HG03439 (cell line): ENCODE measurements at regions not wholly inside any gene's neighbourhood (a gene's known extent, or its start where the extent isn't known, plus 50 kb on each side); places are given as distances from the start of the nearest gene placed in this dataset.
"Not testable (repeated sequence)": the region's sequence is repeated elsewhere in the genome, so short reads cannot be mapped to it uniquely, and the experiment has no call there.

Experiments
- ATAC-seq: cut with Tn5 transposase; IDR thresholded peaks from one replicate; pipeline ENCODE4 v1.9.1; 2021; ENCODE audit warnings: mild to moderate bottlenecking, moderate library complexity; ENCODE audit not compliant: unreplicated experiment

DNA sequence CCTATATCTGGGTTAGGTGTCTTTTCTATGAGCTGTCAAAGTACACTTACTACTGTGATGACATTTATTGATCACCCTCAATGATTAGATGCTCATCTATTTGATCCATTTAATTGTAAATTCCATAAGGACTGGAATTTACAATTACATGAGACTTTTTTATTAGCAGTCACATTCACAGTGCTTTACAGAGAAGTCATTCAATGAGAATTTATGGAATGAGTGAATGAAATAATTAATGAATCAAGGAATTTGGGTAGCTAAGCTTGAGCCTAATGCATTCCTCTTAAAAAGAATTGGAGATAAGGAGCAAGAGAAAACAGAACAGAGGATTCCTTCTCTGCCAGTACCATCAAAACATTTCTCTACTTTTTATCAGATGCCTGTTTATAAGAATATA lies 1437.5 kb upstream of the CDH8 start:
- no peak for ATAC-seq

DNA sequence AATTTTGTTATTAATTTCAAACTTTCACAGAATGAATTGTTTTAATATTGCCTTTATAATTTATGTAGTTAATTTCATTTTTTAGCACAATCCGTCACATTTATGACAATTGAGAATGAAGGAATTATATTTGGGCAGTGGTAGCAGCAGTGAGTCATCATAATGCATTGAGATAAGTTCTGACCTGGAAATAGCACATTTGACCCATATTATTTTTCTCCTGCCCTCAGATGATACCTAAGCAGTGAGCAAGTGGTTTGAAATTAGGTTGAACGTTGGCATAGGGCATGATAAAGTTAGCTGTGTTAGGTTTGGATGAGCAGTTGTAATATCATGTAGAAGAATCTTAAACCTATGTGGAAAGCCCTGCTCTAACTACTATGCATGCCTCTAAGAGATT lies 1431.3 kb upstream of the CDH8 start:
- no peak for ATAC-seq

DNA sequence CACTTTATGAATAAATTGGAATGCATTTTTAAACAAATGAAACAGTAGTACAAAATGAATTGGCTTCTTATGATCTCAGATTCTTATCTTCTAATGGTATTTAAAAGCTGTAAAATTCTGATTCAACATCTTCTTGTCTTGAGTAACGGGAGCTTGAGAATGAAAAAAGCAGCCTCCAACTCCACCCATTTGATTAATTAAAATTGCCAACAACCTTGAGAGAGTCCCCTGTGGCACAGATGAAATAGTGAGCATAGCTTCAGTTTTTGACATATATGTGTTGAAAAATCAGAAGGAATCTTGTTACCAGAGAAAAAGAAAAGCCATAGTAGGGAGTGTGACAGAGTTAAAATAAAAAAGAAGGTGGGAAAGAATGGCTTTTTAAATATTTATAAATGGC lies 1426.1 kb upstream of the CDH8 start:
- ATAC-seq = no peak

DNA sequence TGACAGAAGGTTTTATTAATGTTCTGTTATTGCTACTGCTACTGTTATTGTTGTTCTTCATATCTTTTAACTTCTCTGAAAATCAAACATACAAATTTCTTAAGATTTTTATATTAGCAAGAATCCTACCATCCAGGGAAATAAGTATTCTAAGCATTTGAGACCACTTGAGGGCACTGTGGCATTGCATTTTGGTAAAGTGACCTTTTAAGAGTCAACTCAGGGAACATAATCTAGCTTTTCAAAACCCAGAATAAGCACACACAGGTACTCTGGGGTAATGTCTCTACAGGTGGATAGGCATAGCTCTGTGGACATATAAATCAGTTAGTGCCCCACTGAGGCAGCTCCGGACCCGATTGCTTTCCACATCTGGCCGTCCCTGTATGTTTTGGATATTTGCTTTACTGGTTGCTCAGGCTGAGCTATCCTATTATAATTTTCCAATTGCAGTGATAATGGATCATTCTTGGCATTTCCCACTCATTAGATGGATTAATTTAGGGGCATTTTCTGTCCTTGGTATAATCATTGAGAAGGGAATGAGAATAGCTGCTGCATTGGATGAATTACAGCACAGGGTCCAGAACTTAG lies 1425.1 kb upstream of the CDH8 start:
- ATAC-seq = no peak

DNA sequence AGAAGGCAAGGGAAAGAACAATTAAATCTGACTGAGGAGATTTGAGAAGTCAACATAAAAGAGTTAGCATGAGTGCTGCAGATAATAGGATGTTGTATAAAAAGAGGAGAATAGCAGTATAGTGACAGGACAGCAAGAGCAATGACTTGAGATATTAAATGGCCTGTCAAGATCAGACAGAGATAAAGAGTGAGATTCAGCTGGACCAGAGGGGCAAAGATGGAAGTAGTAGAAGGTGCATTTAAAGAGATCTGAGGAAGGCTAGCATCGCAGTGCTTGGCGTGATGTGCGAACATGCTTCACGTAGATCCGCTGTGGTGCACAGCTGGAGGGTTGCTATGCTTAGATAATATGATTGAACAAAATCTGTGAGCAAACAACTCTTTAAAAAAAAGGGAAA lies 1422.6 kb upstream of the CDH8 start:
- ATAC-seq = no peak

DNA sequence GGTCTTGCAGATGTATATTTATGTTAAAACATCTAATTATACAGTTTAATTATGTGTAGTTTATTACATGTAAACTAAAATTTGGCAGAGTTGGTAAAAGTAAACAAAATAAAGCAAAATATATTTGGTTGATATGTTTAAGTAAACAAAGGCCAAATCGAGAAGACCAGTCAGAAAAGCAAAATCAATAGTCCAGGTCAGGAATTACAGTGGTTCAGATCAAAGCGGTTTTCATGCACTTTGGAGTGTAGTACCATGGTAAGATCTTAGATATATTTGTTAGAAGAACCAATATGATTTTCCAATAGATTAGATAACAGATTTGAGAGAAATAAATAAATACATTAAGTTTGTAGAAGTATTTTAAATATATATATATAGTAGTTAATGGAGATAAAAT lies 1421.6 kb upstream of the CDH8 start:
- no peak for ATAC-seq

DNA sequence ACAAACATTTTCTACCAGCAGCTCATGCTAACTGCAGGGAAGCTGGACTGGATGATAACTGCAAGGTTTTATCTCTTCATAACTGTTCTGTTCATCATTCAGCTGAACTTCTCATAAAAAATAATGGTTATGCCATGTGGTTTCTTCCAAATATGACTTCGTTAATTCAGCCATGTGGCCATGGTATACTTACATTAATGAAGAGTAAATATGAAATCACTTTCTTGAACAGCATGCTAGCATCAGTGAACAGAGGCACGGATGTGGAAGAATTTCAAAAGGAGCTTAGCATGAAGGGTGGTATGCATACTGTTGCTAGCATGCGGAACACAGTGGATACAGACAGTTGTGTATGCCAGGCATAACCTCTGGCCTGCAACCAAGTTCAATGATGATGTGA lies 1417.0 kb upstream of the CDH8 start:
- ATAC-seq = no peak

DNA sequence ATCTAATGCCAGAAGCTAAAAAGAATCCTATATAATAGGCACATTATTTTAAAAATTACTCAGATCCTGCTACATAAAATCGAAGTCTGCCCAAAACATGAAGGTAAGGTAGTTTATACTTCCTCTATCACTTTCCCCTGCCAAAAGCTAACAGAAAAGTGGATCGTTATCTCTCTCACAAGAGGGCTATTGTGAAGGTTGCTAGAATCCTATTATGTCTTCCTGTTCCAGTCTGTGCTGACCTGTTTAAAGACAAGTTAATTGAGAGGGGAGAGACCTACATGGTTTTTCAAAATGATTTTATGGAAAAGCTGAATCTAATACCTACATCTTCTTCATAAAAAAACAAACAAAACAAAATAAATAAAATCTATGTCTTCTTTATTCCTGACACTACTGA lies 1410.9 kb upstream of the CDH8 start:
- ATAC-seq = no peak

DNA sequence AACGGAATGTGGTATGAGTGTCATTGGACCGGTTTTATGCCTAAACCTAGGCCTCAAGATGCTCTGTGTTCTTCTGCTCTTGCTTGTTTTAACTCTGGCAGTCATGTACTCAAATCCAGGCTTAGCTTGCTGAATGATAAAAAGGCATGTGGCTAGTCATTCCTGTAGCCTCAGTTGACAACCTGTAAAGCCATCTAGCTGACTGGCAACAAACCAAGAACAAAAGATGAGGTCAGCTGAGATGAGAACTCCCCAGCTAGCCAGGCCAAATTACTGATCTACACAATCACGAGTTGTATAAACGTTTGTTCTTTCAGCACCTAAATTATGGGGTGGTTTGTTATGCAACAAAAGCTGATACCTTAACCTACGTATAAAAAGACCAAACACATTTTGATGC lies 1406.0 kb upstream of the CDH8 start:
- no peak for ATAC-seq

DNA sequence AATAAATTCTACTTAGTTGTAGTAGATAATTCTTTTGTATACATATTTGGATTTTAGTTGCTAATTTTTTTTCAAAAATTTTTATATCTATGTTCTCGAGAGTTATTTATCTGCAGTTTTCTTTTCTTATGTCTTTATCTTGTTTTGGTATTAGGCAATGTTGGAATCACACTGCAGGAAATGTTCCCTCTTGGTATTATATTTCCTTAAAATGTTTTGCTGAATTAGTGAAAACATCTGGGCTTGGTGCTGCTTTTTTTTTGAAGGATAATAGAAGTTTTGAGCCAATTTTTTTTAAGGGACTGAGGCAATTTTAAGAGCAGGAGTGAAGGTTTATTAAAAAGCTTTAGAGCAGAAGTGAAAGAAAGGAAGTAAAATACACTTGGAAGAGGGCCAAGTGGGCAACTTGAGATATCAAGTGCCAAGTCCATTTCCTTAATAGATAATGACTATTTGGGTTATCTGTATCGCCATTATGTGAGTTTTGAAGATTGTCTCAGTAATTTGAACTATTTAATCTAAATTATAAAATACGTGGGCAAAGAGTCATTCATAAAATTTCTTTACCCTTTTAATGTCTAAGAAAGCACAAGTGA lies 1390.1 kb upstream of the CDH8 start:
- no peak for ATAC-seq

DNA sequence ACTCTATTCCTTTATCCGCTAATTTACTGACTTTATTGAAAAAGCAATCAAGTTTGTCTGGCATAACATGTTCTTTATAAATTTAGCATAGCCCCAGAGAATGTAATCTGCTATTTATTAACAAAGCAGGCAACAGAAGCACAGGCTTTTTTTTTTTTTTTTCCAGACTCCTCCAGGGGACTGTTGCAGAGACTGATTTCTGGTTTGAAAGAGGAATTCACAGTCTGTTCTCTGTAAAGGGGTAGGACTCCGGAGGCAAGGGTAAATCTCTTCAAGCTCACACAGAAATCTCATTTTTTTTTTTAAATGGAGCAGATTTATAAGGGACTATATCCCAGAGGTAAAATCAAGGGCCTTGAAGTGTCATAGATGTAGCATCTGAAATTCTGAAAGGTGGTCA lies 1386.5 kb upstream of the CDH8 start:
- ATAC-seq = no peak

DNA sequence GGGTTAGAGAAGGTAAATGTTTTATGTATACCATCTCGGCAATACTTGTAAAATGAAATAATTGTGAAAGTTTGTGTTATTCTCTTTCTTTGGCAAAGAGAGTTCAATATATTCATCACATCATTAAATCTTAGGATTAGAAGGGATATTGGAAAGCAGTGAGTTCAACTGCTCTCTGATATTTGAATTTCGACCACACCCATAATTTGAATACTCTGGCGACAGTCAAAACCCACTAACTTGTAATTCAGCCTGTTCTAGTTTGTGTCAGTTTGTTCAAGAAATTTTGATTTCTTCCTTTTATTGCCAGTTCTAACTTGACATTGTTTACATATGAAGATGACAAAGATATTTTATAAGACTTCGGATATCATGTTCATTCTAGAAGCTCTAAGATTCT lies 1380.5 kb upstream of the CDH8 start:
- ATAC-seq = no peak

DNA sequence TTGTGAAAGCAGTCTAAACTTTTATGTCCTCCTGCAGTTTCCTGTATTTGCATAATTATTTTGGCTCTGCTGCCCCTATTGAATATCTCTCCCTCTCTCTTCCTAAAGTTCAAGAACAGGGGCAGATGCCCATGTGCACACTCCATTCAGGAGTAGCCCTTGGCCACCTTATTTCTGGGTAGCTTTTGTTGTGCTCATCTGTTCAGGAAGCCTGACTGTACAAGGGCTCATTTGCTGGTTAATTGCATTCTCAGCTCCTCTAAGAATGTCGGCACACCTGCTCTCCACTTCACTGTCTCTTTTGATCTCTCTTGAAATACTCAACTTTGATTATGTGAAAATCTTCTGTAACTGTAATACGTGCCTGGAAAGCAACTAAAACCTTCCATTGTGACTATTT lies 1378.8 kb upstream of the CDH8 start:
- no peak for ATAC-seq

DNA sequence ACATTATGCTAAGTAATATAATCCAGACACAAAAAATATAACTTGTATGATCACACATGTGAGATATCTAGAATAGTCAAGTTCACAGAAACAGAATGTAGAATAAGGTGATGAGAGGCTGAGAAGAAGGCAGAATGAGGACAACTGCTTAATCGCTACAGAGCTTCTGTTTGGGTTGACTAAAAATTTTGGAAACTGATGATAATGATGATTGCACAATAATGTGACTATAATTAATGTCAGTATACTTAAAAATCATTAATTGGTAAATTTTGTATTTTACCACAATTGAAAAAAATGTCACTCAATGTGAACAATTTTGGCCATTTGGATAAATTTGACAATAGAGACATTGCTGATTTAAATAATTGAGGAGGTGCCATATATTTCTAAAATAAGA lies 1374.4 kb upstream of the CDH8 start:
- no peak for ATAC-seq

DNA sequence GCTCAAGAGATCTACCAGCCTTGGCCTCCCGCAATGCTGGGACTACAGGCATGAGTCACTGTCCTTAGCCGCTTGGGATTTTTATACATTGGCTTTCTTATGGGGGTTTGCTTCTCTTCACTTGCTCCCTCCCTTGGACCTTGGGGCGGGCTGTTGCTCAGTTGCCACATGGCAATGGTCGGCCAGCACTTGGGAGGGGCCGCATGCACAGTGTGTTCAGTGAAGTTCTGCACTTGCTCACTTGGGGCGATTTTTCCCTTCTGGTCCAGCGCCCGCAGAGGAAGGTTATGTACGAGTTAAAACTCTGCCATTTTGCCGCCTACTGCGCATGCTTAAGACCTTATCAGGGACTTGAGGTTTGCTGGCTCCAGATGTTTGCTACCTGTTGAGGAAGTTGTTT lies 1367.6 kb upstream of the CDH8 start:
- no peak for ATAC-seq

DNA sequence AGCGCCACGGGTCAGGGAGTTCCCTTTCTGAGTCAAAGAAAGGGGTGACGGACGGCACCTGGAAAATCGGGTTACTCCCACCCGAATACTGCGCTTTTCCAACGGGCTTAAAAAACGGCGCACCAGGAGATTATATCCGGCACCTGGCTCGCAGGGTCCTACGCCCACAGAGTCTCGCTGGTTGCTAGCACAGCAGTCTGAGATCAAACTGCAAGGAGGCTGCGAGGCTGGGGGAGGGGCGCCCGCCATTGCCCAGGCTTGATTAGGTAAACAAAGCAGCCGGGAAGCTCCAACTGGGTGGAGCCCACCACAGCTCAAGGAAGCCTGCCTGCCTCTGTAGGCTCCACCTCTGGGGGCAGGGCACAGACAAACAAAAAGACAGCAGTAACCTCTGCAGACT lies 1352.0 kb upstream of the CDH8 start:
- ATAC-seq = not testable (repeated sequence)

DNA sequence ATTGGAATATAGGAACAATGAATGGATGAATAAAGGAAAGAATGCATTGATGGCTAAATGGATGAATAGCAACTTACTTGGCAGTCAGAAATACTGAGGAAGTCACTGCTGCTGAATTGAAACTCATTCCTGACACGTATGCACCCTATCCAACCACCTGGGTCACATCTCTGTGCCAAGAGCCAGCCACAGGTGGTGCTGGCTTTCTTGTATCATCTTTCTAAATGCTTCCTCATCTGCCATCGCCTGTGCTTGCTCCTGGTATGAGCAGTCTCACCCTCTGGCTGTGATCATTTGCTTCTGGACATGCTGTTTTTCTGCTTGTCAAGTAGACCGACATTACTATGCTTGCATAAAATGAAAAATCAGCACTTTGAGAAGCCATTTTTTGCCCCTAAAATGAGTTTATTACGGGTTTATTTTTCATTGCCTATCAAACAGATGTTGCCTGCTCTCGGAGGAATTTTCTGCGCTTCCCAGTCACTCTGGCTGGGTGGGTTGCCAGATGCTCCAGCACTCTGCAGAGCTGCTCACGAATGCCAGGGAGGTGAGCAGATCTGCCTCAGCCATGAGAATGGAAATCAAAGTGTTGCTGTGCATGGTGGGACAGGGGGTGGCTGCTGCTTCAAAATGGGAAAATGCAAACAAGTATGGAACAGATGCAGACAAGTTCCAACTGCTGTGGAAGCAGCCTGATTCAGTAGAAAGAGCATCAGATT lies 1349.6 kb upstream of the CDH8 start:
- no peak for ATAC-seq

DNA sequence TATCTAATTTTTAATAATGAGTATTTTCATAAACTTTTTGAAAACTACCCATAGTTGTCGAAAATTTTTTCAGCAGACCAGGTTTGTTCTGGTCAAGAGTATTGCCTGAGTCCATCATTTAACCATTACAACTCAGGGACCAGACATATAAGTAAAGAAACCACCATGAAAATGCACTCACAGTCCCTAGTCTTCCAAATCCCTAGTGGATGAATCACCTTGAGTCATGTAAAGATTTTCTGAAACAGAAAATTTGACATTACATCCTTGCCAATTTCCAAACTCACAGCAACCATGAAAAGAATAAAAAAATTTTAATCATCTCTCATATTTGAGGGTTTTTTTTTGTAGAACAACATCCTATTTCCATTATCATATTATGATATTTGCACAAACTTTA lies 1337.5 kb upstream of the CDH8 start:
- no peak for ATAC-seq

DNA sequence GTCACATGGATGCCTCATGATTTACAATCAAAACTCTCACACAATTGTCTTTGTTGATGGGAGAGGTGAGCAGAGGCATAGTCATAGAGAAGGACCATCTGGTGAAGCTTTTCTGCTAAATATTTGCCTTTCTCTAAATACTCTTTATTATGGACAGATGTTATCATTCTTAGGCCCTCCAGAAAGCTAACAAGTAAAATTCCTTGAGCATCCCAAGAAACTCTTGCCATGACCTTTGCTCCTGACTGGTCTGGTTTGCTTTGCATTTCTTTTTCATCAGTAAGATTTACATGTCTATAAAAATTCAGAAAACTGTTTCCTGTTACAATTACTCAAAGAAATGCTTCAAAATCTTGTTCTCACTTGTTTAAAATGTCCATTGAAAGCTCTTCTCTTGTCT lies 1336.6 kb upstream of the CDH8 start:
- no peak for ATAC-seq

DNA sequence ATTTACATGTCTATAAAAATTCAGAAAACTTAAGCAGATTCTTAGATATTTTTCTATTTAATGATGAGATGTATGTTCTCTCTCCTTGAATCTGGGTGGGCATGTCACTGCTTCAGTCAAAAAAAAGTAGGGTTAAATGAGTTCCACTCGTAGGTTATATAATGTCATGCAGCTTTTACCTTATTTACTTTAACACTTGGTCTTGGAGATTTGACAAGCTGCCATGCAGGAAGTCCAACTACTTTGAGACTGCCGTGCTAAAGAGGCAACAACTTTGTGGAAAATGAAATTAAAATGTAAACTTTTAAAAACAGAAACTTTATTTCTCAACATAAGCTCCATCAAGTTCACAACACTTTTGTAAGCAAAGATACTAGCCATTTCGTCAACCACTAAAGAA lies 1336.0 kb upstream of the CDH8 start:
- ATAC-seq = no peak

DNA sequence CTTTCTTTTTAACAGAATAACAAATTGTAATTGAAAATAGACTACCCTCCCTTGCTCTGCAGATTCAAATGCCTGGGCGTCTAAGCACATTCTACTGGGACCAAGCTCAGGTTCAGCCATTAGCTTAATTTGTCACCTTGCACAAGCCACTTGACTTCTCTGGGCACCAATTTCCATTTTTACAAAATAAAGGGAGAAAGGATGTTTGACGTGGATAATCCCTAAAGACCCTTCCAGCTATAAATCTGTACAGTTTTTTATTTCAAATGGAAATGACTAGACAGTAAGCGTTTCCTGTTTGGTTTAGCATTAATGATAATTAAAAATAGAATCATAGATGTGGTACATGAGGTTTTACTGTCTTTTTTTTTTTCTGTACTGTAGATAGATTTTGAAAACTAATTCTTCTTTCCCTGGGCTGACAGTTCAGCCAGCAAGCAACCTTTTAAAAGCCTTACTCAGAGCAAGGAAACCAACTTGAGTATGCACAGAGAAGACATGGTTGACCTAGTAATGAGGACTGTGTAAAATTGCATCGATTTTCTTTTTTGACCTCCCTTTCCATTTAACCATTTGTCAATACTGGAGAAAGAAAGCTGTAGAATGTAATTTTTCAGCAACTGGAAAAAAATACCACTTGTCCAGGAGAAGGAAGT lies 1329.5 kb upstream of the CDH8 start:
- ATAC-seq = no peak

DNA sequence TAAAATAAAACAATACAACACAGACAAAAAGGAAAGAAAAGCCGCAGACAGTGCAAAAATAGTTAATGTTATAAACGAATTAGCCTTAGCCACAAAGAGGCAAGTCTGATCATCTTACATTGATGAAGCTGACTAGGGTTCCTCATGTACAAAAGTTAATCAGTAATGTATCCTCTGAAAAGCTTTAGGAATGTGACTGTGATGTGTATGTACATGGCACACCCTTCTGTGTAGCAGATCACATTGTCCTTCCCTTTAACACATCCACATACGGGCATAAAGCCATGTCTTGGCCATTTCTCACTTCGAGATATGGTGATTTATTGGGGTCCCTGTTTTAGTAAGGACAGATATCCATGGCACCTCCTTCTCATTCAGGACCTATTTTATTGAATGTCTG lies 1327.5 kb upstream of the CDH8 start:
- ATAC-seq = no peak
